Cardiac muscle cell (in vitro differentiated cells and primary cell): ENCODE measurements at regions not wholly inside any gene's neighbourhood (a gene's known extent, or its start where the extent isn't known, plus 50 kb on each side); places are given as distances from the start of the nearest gene placed in this dataset.
A peak's percentile ranks its signal among the peaks of the same experiment; 100 is the strongest.

ENCODE experiments used
- DNase-seq, 2 donors: peaks; one replicate each; pipeline versions ENCODE4 v3.0.0 to v3.0.0-alpha.2; 2010 to 2017; ENCODE audit warnings: low read depth in 1 of 2, low spot score in 1 of 2
- H3K27ac ChIP-seq: fragments of 200-600 bp; sonication (generic); 2 replicates; pipeline ENCODE4 v1.5.1; 2016
- H3K27me3 ChIP-seq: fragments of 200-600 bp; sonication (generic); 2 replicates; pipeline ENCODE4 v1.6.0; 2016; ENCODE audit warnings: control low read depth
- H3K36me3 ChIP-seq: fragments of 200-600 bp; sonication (generic); 2 replicates; pipeline ENCODE4 v1.5.1; 2016; ENCODE audit warnings: control low read depth
- H3K4me1 ChIP-seq: fragments of 200-600 bp; sonication (generic); 2 replicates; pipeline ENCODE4 v1.8.1; 2017; ENCODE audit warnings: low read depth, mild to moderate bottlenecking, mixed run types
- H3K4me3 ChIP-seq: fragments of 200-600 bp; sonication (generic); 2 replicates; pipeline ENCODE4 v1.5.1; 2016; ENCODE audit warnings: mild to moderate bottlenecking
- H3K9me3 ChIP-seq: fragments of 200-600 bp; sonication (generic); 2 replicates; pipeline ENCODE4 v1.5.1; 2017; ENCODE audit warnings: low read depth, mild to moderate bottlenecking, control low read depth
- TF ChIP-seq, protein P1 (sequence below): IDR thresholded peaks from 2 replicates; pipeline ENCODE4 v1.5.1; 2012; ENCODE audit warnings: low read depth, mild to moderate bottlenecking, low read length

GRCh38 chr4:45636175-45636574, 487.7 kb downstream of the GABRG1 start:
- TF ChIP-seq, protein P1, sequence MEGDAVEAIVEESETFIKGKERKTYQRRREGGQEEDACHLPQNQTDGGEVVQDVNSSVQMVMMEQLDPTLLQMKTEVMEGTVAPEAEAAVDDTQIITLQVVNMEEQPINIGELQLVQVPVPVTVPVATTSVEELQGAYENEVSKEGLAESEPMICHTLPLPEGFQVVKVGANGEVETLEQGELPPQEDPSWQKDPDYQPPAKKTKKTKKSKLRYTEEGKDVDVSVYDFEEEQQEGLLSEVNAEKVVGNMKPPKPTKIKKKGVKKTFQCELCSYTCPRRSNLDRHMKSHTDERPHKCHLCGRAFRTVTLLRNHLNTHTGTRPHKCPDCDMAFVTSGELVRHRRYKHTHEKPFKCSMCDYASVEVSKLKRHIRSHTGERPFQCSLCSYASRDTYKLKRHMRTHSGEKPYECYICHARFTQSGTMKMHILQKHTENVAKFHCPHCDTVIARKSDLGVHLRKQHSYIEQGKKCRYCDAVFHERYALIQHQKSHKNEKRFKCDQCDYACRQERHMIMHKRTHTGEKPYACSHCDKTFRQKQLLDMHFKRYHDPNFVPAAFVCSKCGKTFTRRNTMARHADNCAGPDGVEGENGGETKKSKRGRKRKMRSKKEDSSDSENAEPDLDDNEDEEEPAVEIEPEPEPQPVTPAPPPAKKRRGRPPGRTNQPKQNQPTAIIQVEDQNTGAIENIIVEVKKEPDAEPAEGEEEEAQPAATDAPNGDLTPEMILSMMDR: no peak
- no peak overlapping the region for H3K27ac ChIP-seq
- no peaks in the 10 kb centered on the region for H3K36me3 ChIP-seq
- H3K9me3 ChIP-seq: no peaks in the 10 kb centered on the region
- H3K27me3 ChIP-seq: no peaks in the 10 kb centered on the region
- no peaks in the 10 kb centered on the region for H3K4me1 ChIP-seq
- DNase-seq: no peak
- H3K4me3 ChIP-seq: no peak overlapping the region

DNA sequence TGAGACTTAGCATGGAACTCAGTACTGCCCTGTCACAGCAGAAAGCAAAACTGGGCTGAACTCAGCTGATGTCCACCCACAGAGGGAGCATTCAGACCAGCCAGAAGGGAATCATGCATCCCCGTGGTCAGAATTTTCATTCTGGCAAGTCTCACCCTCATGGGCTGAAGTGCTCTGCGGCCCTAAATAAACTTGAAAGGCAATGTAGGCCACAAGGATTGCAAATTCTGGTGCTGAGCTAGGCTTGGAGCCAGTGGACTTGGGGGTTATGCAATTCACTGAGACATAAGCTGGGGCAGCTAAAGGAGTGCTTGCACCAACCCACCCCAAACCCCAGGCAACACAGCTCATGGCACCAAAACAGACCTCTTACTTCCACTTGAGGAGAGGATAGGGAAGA, 494.1 kb downstream of the GABRG1 start:
- Histone ChIP-seq H3K9me3 (no peaks in the 10 kb centered on the region), H3K36me3 (no peaks in the 10 kb centered on the region), H3K4me1 (no peaks in the 10 kb centered on the region), H3K4me3 (no peak overlapping the region), H3K27me3 (no peaks in the 10 kb centered on the region), H3K27ac (no peak overlapping the region)
- DNase-seq: peak in 1 of 2 donors; percentile 1
- TF ChIP-seq, protein P1: no peak

DNA sequence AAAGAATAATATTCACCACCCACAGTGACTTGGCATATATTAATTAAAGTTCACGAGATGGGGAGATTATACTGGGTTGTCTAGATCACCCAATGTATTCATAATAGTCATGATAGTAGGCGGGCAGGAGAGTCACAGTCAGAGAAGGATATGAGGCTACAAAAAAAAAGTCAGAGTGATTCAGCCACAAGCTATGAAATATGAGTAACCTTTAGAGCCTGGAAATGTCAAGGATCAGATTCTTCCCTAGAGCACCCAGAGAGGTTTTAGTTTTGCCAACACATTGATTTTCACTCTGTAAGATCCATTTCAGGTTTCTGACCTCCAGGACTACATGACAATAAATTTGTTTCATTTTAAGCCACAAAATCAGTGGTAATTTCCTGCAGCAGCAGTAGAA, 501.9 kb downstream of the GABRG1 start:
- H3K27me3 ChIP-seq: no peaks in the 10 kb centered on the region
- H3K4me1 ChIP-seq: no peaks in the 10 kb centered on the region
- TF ChIP-seq, protein P1: no peak
- H3K4me3 ChIP-seq: no peak overlapping the region
- peak in 1 of 2 donors; percentile 34 for DNase-seq
- H3K9me3 ChIP-seq: no peaks in the 10 kb centered on the region
- no peak overlapping the region for H3K27ac ChIP-seq
- H3K36me3 ChIP-seq: no peaks in the 10 kb centered on the region

- Histone ChIP-seq H3K4me1 (no peaks in the 10 kb centered on the region), H3K27me3 (no peaks in the 10 kb centered on the region), H3K36me3 (no peaks in the 10 kb centered on the region), H3K4me3 (no peak overlapping the region), H3K27ac (no peak overlapping the region), H3K9me3 (no peaks in the 10 kb centered on the region)
- TF ChIP-seq, protein P1: no peak
- no peak for DNase-seq
Observed at GRCh38 chr4:45620808-45621207, 503.0 kb downstream of the GABRG1 start.

GRCh38 chr4:45596379-45597101, 527.3 kb downstream of the GABRG1 start:
- no peaks in the 10 kb centered on the region for H3K27me3 ChIP-seq
- TF ChIP-seq, protein P1: no peak
- no peak for DNase-seq
- H3K4me1 ChIP-seq: no peaks in the 10 kb centered on the region
- H3K4me3 ChIP-seq: no peak overlapping the region
- no peaks in the 10 kb centered on the region for H3K36me3 ChIP-seq
- H3K27ac ChIP-seq: no peak overlapping the region
- no peaks in the 10 kb centered on the region for H3K9me3 ChIP-seq

- TF ChIP-seq, protein P1: no peak
Observed at GRCh38 chr4:45580334-45580733, 543.5 kb downstream of the GABRG1 start.

More at GRCh38 chr4:45580334-45580733, 543.5 kb downstream of the GABRG1 start:
- Histone ChIP-seq H3K36me3 (no peaks in the 10 kb centered on the region), H3K4me3 (no peak overlapping the region), H3K4me1 (no peaks in the 10 kb centered on the region), H3K27ac (no peak overlapping the region), H3K9me3 (no peaks in the 10 kb centered on the region), H3K27me3 (no peaks in the 10 kb centered on the region)
- DNase-seq: no peak
